Upper lobe of left lung (tissue), 4 donors: ENCODE measurements at regions not wholly inside any gene's neighbourhood (a gene's known extent, or its start where the extent isn't known, plus 50 kb on each side); places are given as distances from the start of the nearest gene placed in this dataset.

Source experiments
- CTCF ChIP-seq, 6 experiments: fragments of 450-650 bp in 4 of 6; fragments of 200-600 bp in 2 of 6; sonication (generic) in 2 of 6; IDR thresholded peaks; one replicate each; pipeline ENCODE4 v1.5.1; 2016 to 2019; ENCODE audit warnings: antibody characterized with exemption in 6 of 6
- POLR2AphosphoS5 ChIP-seq, 2 donors: sonication (generic); formaldehyde crosslinking; IDR thresholded peaks; one replicate each; pipeline ENCODE4 v1.5.1; 2017; ENCODE audit warnings: antibody characterized with exemption in 2 of 2

GRCh38 chr1:177849579-177850290, 120.1 kb downstream of the SEC16B start:
- TF ChIP-seq CTCF (IDR thresholded peaks at IDR 0.05) (no peak), POLR2AphosphoS5 (IDR thresholded peaks at IDR 0.05) (no peak)
